ENCODE measurements at regions not wholly inside any gene's neighbourhood (a gene's known extent, or its start where the extent isn't known, plus 50 kb on each side); places are given as distances from the start of the nearest gene placed in this dataset.
"Not testable (repeated sequence)": the region's sequence is repeated elsewhere in the genome, so short reads cannot be mapped to it uniquely, and the experiment has no call there.

GRCh38 chr9:42513535-42513934 is 330.1 kb downstream of the SPATA31A6 start:
- not testable (repeated sequence) for H3K9me3 Mint-ChIP-seq; H3K27ac Mint-ChIP-seq; H3K36me3 Mint-ChIP-seq (ENCODE audit: low read depth); H3K4me3 Mint-ChIP-seq; ATAC-seq (replicated peaks); H3K4me1 Mint-ChIP-seq; H3K27me3 Mint-ChIP-seq

- not testable (repeated sequence) for ATAC-seq (replicated peaks); H3K4me3 Mint-ChIP-seq; H3K27me3 Mint-ChIP-seq; H3K9me3 Mint-ChIP-seq; H3K4me1 Mint-ChIP-seq; H3K27ac Mint-ChIP-seq; H3K36me3 Mint-ChIP-seq (ENCODE audit: low read depth)
Measured at GRCh38 chr9:42534325-42534983, 351.0 kb downstream of the SPATA31A6 start.

- H3K27ac Mint-ChIP-seq; H3K36me3 Mint-ChIP-seq (ENCODE audit: low read depth); H3K27me3 Mint-ChIP-seq; ATAC-seq (replicated peaks); H3K4me3 Mint-ChIP-seq; H3K4me1 Mint-ChIP-seq; H3K9me3 Mint-ChIP-seq: not testable (repeated sequence)
Measured at GRCh38 chr9:42534984-42535325, 351.5 kb downstream of the SPATA31A6 start.

- H3K36me3 Mint-ChIP-seq (ENCODE audit: low read depth); H3K4me1 Mint-ChIP-seq; H3K4me3 Mint-ChIP-seq; H3K27me3 Mint-ChIP-seq; ATAC-seq (replicated peaks); H3K27ac Mint-ChIP-seq; H3K9me3 Mint-ChIP-seq: not testable (repeated sequence)
Measured at GRCh38 chr9:42550789-42551357, 367.4 kb downstream of the SPATA31A6 start.

GRCh38 chr9:42568530-42568929 is 385.1 kb downstream of the SPATA31A6 start:
- not testable (repeated sequence) for H3K36me3 Mint-ChIP-seq (ENCODE audit: low read depth); H3K27ac Mint-ChIP-seq; ATAC-seq (replicated peaks); H3K9me3 Mint-ChIP-seq; H3K27me3 Mint-ChIP-seq; H3K4me3 Mint-ChIP-seq; H3K4me1 Mint-ChIP-seq

GRCh38 chr9:42568942-42569556 is 385.6 kb downstream of the SPATA31A6 start:
- H3K4me1 Mint-ChIP-seq; ATAC-seq (replicated peaks); H3K4me3 Mint-ChIP-seq; H3K27me3 Mint-ChIP-seq; H3K27ac Mint-ChIP-seq; H3K9me3 Mint-ChIP-seq; H3K36me3 Mint-ChIP-seq (ENCODE audit: low read depth): not testable (repeated sequence)

GRCh38 chr9:42577851-42578250 is 394.4 kb downstream of the SPATA31A6 start:
- not testable (repeated sequence) for H3K4me3 Mint-ChIP-seq; H3K27ac Mint-ChIP-seq; H3K9me3 Mint-ChIP-seq; H3K36me3 Mint-ChIP-seq (ENCODE audit: low read depth); H3K27me3 Mint-ChIP-seq; ATAC-seq (replicated peaks); H3K4me1 Mint-ChIP-seq
